Activated T-cell treated with anti-CD3 and anti-CD28 coated beads for 4 hours (primary cell): ENCODE measurements at regions not wholly inside any gene's neighbourhood (a gene's known extent, or its start where the extent isn't known, plus 50 kb on each side); places are given as distances from the start of the nearest gene placed in this dataset.

ENCODE experiments used
- DNase-seq: peaks from one replicate; pipeline ENCODE4 v3.0.0-alpha.2; 2020

DNA sequence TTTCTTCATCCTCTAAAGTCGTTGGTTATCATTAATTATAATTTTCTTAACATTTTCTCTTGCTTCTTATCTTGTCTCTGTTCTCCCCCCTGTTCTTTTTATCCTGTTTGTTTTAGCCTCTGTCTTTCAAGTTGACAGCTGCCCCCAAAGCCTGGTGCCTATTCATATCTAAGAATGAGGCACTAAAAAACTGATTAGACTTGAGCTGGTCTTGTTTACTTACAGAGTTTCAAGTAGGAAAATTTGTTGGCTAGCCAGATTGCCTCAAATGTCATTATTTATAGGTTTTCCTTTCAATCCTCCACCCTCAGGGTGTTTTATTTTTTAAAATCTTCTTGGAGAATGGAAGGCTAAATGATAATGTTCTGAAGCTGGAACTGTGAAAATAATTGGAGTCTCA lies 236.0 kb downstream of the UTP18 start:
- no peak for DNase-seq

GRCh38 chr17:51499897-51500296 lies 239.6 kb downstream of the UTP18 start:
- DNase-seq = no peak

- DNase-seq = no peak
These were observed 240.1 kb downstream of the UTP18 start for GRCh38 chr17:51500454-51500853.

- no peak for DNase-seq
These were observed 245.1 kb downstream of the UTP18 start for GRCh38 chr17:51505450-51505849.

- no peak for DNase-seq
These were observed 247.1 kb downstream of the UTP18 start for GRCh38 chr17:51507444-51507843.

DNA sequence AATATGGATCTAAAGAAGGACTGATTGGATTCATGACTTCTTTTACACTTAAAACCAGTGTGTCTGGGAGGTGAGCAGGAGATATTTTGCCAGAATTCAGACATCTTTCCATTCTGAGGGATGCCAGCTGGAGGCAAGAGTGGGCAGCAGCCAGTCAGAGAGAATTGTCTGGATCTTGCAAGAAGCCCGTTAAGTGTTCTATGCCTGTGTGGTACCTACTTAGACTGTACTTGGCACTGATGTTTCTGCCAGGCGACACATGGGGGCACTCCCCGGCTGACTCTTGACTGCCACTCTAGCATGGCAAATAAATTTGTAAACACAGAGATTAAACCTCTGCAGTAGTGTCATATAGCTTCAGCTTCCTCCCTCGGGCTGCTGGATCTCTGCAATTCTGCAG lies 247.7 kb downstream of the UTP18 start:
- no peak for DNase-seq

DNA sequence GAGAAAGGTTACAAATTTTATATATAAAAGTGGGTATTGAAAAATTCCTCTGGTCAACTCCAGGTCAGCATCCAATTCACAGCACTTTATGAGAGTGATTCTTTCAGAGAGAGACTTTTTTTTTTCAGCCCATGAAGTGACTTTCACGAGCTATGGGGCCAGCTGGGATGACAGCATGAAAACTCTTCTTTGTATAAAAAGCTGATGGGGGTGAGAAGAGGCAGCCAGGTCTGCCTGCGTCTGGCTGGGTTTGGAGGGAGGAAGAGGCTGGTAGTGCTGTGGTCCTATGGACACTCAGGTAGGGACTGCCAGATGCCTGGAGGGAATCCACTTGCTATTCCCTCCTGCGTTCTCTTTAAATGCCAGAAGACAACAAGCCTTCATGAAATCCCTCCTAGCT lies 250.6 kb downstream of the UTP18 start:
- no peak for DNase-seq

DNA sequence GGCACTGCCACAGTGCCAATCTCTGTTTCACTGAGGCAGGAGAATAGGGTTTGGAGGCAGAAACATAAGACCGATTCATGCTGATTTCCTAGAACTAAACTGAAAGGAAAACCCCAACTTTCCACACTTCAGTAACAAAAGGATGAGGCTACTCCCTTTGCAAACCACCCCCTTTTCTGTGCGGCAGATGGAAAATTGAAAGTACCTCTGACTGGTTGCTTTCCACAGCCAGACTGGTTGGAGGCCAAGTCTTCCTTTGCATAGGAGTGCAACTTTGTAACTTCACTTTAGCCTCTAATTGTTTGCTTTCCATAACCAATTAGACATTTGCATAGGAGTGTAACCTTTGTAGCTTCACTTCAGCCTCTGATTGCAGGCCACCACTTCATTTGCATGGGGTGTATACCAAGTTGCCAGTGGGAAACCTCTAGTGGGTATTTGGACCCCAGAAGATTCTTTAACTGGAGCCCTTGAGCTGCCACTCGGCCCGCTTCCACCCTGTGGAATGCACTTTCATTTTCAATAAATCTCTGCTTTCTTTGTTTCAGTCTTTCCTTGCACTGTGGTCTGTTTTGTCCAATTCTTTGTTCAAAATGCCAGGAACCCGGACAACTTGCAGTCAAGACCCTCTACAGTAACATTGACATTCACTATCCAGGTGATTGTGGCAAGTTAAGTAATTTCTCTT lies 252.0 kb downstream of the UTP18 start:
- DNase-seq = no peak

- no peak for DNase-seq
These were observed 256.6 kb downstream of the UTP18 start for GRCh38 chr17:51516924-51517323.

DNA sequence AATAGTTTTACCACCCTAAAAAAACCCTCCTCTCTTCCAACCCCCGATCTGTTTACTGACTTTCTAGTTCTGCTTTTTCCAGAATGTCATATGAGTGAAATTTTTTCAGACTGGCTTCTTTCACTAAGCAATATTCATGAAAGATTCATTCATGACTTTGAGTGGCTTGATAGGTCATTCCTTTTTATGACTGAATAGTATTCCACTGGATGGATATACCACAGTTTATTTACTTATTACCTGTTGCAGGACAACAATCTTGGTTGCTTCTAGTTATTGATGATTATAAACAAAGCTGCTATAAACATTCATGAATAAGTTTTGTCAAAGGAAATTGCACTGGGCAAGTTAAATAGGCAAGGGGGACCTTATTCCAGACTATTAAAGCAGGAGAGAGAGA lies 264.2 kb downstream of the UTP18 start:
- no peak for DNase-seq

- DNase-seq = no peak
These were observed 266.2 kb downstream of the UTP18 start for GRCh38 chr17:51526507-51526906.

DNA sequence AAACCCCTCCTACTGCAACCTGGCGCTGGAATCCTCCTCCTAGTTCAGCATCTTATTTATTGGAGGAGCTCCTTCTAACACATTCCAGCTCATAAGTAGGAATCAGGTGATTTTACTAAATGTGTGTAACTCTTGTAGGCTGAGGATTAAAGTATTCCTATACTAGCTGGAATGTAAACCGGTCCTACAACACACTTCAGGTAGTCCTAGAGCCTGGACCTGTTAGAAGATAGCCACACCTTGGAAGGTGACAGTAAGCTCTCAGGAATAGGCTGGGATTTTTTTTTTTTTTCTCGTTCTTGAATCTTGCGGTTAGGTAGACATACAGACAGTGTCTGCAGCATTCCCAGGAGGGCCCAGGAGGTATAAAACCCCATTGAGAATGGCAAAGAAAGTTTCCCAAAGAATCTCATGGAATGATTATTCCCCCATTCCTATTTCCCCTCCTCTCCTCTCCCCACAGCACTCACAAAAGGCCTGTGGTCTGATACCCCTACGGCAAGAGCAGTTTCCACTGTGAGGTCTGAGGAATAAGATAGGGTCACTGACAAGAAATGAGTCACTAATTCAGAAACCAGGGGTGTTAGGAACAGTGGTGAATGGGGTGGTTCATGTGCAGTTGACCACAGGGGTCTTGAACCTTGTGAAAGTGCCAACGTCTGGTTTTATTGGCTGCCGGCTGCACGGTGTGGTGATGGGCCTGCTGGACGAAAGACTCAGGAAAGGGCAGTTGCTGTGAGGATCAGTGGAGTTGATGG lies 267.1 kb downstream of the UTP18 start:
- no peak for DNase-seq

GRCh38 chr17:51528111-51528510 lies 267.8 kb downstream of the UTP18 start:
- DNase-seq = no peak

DNA sequence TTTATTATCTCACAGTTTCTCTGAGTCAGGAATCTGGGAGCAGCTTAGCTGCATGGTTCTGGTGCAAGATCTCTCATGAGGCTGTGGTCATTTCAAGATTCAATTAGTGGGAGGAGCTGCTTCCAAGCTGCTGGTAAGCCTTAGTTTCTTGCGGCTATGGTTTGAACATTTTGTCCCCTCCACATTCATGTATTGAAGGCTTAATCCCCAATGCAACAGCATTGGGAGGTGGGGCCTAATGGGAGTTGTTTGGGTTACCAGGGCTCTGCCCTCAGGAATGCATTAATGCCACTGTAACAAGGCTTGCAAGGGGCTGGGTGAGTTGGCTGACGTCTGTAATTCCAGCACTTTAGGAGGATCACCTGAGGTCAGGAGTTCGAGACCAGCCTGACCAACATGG lies 272.9 kb downstream of the UTP18 start:
- no peak for DNase-seq

DNA sequence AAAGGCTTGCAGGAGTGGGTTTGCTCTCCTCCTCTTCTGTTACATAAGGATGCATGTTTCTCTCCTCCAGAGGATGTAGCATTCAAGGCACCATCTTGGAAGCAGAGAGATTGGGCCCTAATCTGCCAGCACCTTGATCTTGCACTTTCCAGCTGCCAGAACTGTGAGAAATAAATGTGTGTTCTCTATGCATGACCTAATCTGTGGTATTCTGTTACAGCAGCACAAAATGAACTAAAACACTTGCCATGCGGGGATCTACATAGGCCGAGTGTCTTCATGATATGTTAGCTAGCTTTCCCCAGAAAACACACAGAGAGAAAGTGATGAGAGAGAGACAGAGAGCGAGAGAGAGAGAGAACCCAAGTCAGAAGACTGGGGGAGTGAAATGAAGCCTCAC lies 273.5 kb downstream of the UTP18 start:
- DNase-seq = no peak

GRCh38 chr17:51536627-51537026 lies 276.3 kb downstream of the UTP18 start:
- no peak for DNase-seq

GRCh38 chr17:51537996-51538550 lies 277.7 kb downstream of the UTP18 start:
- no peak for DNase-seq

DNA sequence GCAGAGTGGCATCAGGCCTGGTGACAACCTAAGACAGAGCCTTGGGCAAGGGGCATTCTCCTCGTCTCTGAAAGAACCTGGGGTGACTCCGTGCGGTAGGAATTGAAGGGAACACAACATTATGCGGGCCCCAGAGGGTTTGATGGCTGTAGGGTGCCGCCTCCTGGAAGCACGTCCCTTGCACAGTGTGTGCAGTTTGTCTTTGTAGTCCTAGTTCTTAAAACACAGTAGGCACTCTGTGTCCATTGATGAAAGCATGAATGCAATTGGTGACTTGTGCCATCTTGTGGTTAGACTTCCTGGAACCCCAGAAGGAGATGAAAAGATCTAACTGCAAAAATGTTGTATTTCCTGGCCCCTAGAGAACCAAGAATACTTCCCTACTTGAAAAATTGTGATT lies 279.8 kb downstream of the UTP18 start:
- no peak for DNase-seq

GRCh38 chr17:51541215-51541614 lies 280.9 kb downstream of the UTP18 start:
- DNase-seq = no peak

DNA sequence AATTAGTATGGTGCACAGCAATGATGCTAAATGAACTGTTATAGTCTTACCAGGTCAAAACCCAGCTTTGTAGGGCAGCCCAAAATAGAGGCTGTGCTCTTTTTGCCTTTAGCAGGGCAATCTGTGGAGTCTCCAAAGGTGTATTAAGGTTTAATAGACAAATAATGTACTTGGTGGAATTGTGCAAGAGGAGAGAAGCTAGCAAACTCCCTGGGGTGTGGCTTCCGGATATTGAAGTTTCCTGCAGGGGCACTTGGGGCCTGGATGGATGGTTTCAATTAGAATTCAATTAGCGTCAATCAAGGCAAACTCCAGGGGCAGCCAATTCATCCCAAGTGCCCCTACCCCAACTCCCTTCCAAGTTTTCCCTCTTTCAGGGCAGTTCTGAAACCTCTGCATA lies 285.8 kb downstream of the UTP18 start:
- no peak for DNase-seq

GRCh38 chr17:51548125-51548524 lies 287.8 kb downstream of the UTP18 start:
- DNase-seq = no peak

DNA sequence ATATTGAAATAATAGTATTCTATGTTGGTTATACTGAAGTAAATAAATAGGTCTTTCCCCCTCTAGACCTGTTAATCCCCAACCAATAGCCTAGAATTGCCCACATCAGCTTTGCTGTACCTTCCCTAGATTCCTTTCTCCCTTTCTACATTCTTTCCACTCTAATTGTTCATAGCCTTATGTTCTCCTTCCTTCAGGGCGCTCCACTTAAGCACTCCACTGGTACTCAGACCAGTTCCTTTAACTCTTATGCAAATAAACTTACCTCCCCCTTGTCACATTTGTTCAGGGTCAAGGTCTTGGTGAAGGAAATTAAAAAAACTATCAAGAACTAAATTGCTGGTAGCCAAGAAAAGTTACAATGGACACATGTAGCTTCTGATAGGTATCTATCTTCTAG lies 294.8 kb downstream of the UTP18 start:
- no peak for DNase-seq

DNA sequence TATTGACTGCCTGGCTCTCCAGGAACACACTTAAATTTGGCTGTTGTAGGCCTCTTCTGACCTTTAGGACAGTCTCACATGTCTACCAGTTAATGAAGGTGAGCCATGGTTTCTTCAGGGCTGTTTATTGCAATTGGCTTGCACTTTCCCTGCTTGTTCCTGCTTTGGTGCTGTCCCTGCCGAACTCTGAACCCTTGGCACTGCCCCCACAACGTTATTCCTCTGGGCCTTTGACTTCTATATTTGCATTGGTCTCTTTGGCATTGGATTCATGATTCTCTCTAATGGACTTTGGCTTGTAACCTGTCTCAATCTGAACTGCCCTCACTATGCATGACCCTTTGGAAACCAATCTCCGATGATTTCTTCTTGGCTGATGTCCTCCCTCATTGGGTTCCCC lies 299.4 kb downstream of the UTP18 start:
- DNase-seq = no peak

- DNase-seq = no peak
These were observed 300.1 kb downstream of the UTP18 start for GRCh38 chr17:51560398-51560797.

GRCh38 chr17:51563961-51564360 lies 303.6 kb downstream of the UTP18 start:
- DNase-seq = no peak
